HG03439 (cell line): ENCODE measurements at regions not wholly inside any gene's neighbourhood (a gene's known extent, or its start where the extent isn't known, plus 50 kb on each side); places are given as distances from the start of the nearest gene placed in this dataset.

Experiments used
- ATAC-seq: cut with Tn5 transposase; IDR thresholded peaks from one replicate; pipeline ENCODE4 v1.9.1; 2021; ENCODE audit warnings: mild to moderate bottlenecking, moderate library complexity; ENCODE audit not compliant: unreplicated experiment

GRCh38 chr10:2300231-2300630 lies 562.9 kb upstream of the ADARB2 start:
- no peak for ATAC-seq

GRCh38 chr10:2296179-2296891 lies 559.0 kb upstream of the ADARB2 start:
- no peak for ATAC-seq

GRCh38 chr10:2294739-2295138 lies 557.4 kb upstream of the ADARB2 start:
- ATAC-seq: no peak

GRCh38 chr10:2284071-2284470 lies 546.7 kb upstream of the ADARB2 start:
- no peak for ATAC-seq

GRCh38 chr10:2282202-2282601 lies 544.9 kb upstream of the ADARB2 start:
- ATAC-seq: no peak

GRCh38 chr10:2280713-2281300 lies 543.5 kb upstream of the ADARB2 start:
- no peak for ATAC-seq

- no peak for ATAC-seq
Observed at GRCh38 chr10:2279711-2280110, 542.4 kb upstream of the ADARB2 start.

GRCh38 chr10:2278363-2278762 lies 541.0 kb upstream of the ADARB2 start:
- ATAC-seq: no peak

- ATAC-seq: no peak
Observed at GRCh38 chr10:2263561-2263960, 526.2 kb upstream of the ADARB2 start.

- ATAC-seq: no peak
Observed at GRCh38 chr10:2262878-2263277, 525.6 kb upstream of the ADARB2 start.

- no peak for ATAC-seq
Observed at GRCh38 chr10:2262333-2262732, 525.0 kb upstream of the ADARB2 start.

GRCh38 chr10:2256241-2256640 lies 518.9 kb upstream of the ADARB2 start:
- ATAC-seq: no peak

GRCh38 chr10:2252096-2252495 lies 514.8 kb upstream of the ADARB2 start:
- no peak for ATAC-seq

- ATAC-seq: no peak
Observed at GRCh38 chr10:2251631-2252030, 514.3 kb upstream of the ADARB2 start.

- ATAC-seq: no peak
Observed at GRCh38 chr10:2246747-2247146, 509.4 kb upstream of the ADARB2 start.

- no peak for ATAC-seq
Observed at GRCh38 chr10:2245580-2245979, 508.3 kb upstream of the ADARB2 start.

GRCh38 chr10:2244471-2244870 lies 507.1 kb upstream of the ADARB2 start:
- no peak for ATAC-seq

- ATAC-seq: no peak
Observed at GRCh38 chr10:2236876-2237275, 499.6 kb upstream of the ADARB2 start.

- ATAC-seq: no peak
Observed at GRCh38 chr10:2232479-2232878, 495.2 kb upstream of the ADARB2 start.

GRCh38 chr10:2230478-2230877 lies 493.2 kb upstream of the ADARB2 start:
- no peak for ATAC-seq

- ATAC-seq: no peak
Observed at GRCh38 chr10:2228320-2228901, 491.1 kb upstream of the ADARB2 start.

GRCh38 chr10:2225609-2226008 lies 488.3 kb upstream of the ADARB2 start:
- ATAC-seq: no peak
